IMR-90 (cell line): ENCODE measurements at regions not wholly inside any gene's neighbourhood (a gene's known extent, or its start where the extent isn't known, plus 50 kb on each side); places are given as distances from the start of the nearest gene placed in this dataset.

ENCODE experiments used
- ATAC-seq: fragments of 200-7000 bp; cut with Tn5 transposase; 2 replicates; pipeline ENCODE4 v1.9.1; 2020; ENCODE audit warnings: low read depth, mild to moderate bottlenecking, moderate library complexity
- BruUV-seq: library from RNA; stranded (reverse); fragments of 400-500 nt; replicated peaks from 2 replicates; lab custom pipeline; 2021; lab: Mats Ljungman, UMichigan
- CTCF ChIA-PET: fragments of 300-600 bp; formaldehyde crosslinking; extraction: SDS; loops from one replicate; lab custom pipeline; 2021; ENCODE audit warnings: antibody characterized with exemption; lab: Yijun Ruan, JAX
- POLR2A ChIA-PET: fragments of 300-600 bp; sonication (Branson Sonifier 250); formaldehyde crosslinking; loops from one replicate; lab custom pipeline; 2022; ENCODE audit warnings: antibody characterized with exemption; ENCODE audit not compliant: unreplicated experiment; lab: Charles Lee
- DNase-seq: peaks from one replicate; pipeline ENCODE4 v3.0.0; 2013
- H2AFZ ChIP-seq: replicated peaks from 2 replicates; pipeline ENCODE3; 2013; ENCODE audit warnings: low read length, mild to moderate bottlenecking; ENCODE audit not compliant: poor library complexity
- H2AK5ac ChIP-seq: 2 replicates; pipeline ENCODE4 v1.6.1; 2013; ENCODE audit warnings: low read depth, low read length, inconsistent platforms
- H2AK9ac ChIP-seq: replicated peaks from 2 replicates; pipeline ENCODE3; 2013; ENCODE audit warnings: mild to moderate bottlenecking, low read depth, low read length, moderate library complexity; ENCODE audit not compliant: poor library complexity
- H2BK120ac ChIP-seq: 2 replicates; pipeline ENCODE4 v1.6.1; 2013; ENCODE audit warnings: low read depth, low read length, inconsistent platforms
- H2BK15ac ChIP-seq: 3 replicates; pipeline ENCODE4 v1.6.1; 2013; ENCODE audit warnings: low read depth, low read length, inconsistent platforms
- H2BK20ac ChIP-seq: 2 replicates; pipeline ENCODE4 v1.6.1; 2013; ENCODE audit warnings: low read depth, mild to moderate bottlenecking, inconsistent platforms, low read length, moderate library complexity
- H2BK5ac ChIP-seq: 2 replicates; pipeline ENCODE4 v1.6.1; 2013; ENCODE audit warnings: mild to moderate bottlenecking, low read depth, low read length, inconsistent platforms; ENCODE audit not compliant: poor library complexity, severe bottlenecking
- H3K14ac ChIP-seq: replicated peaks from 2 replicates; pipeline ENCODE4 v1.6.1; 2013; ENCODE audit warnings: low read depth, low read length, inconsistent platforms
- H3K18ac ChIP-seq: 2 replicates; pipeline ENCODE4 v1.6.1; 2013; ENCODE audit warnings: low read depth, low read length, control low read depth
- H3K23ac ChIP-seq: 2 replicates; pipeline ENCODE4 v1.6.1; 2013; ENCODE audit warnings: low read depth, low read length, inconsistent platforms
- H3K27ac ChIP-seq: 2 replicates; pipeline ENCODE4 v1.5.1; 2013; ENCODE audit warnings: mild to moderate bottlenecking, control low read depth, low read length; ENCODE audit not compliant: insufficient read depth
- H3K27me3 ChIP-seq: 2 replicates; pipeline ENCODE4 v1.6.1; 2013; ENCODE audit warnings: low read length; ENCODE audit not compliant: control insufficient read depth, insufficient read depth
- H3K36me3 ChIP-seq: 2 replicates; pipeline ENCODE4 v1.6.1; 2013; ENCODE audit warnings: low read length, mixed read lengths; ENCODE audit not compliant: control insufficient read depth, insufficient read depth
- H3K4ac ChIP-seq: 2 replicates; pipeline ENCODE4 v1.6.1; 2013; ENCODE audit warnings: low read depth, low read length, inconsistent platforms
- H3K4me1 ChIP-seq: 2 replicates; pipeline ENCODE4 v1.6.1; 2013; ENCODE audit warnings: low read length, mixed read lengths; ENCODE audit not compliant: control insufficient read depth, insufficient read depth
- H3K4me2 ChIP-seq: 2 replicates; pipeline ENCODE4 v1.6.1; 2013; ENCODE audit warnings: low read depth, mild to moderate bottlenecking, control low read depth, low read length, moderate library complexity
- H3K4me3 ChIP-seq: 2 replicates; pipeline ENCODE4 v1.5.1; 2013; ENCODE audit warnings: low read depth, mild to moderate bottlenecking, control low read depth, low read length, moderate library complexity; ENCODE audit not compliant: insufficient read depth
- H3K56ac ChIP-seq: 2 replicates; pipeline ENCODE4 v1.6.1; 2013; ENCODE audit warnings: low read length, inconsistent platforms; ENCODE audit not compliant: insufficient read depth; ENCODE audit errors: extremely low read depth
- H3K79me1 ChIP-seq, 2 experiments: 2 replicates each; pipeline ENCODE4 v1.6.1; 2013; ENCODE audit warnings: low read length in 2 of 2, inconsistent platforms in 1 of 2, low read depth in 1 of 2
- H3K9ac ChIP-seq: 2 replicates; pipeline ENCODE4 v1.6.1; 2013; ENCODE audit warnings: low read depth, low read length, control low read depth
- H3K9me1 ChIP-seq: 2 replicates; pipeline ENCODE4 v1.6.1; 2013; ENCODE audit warnings: low read length, inconsistent platforms; ENCODE audit not compliant: insufficient read depth
- H3K9me3 ChIP-seq: 2 replicates; pipeline ENCODE4 v1.6.1; 2013; ENCODE audit warnings: low read length; ENCODE audit not compliant: control insufficient read depth, insufficient read depth
- H4K20me1 ChIP-seq: 2 replicates; pipeline ENCODE4 v1.6.1; 2013; ENCODE audit warnings: low read length, inconsistent platforms; ENCODE audit not compliant: insufficient read depth
- H4K5ac ChIP-seq: 2 replicates; pipeline ENCODE4 v1.6.1; 2013; ENCODE audit warnings: mild to moderate bottlenecking, low read depth, low read length, control low read depth
- H4K8ac ChIP-seq, 2 experiments: 2 replicates each; pipeline ENCODE4 v1.6.1; 2013; ENCODE audit warnings: low read depth in 2 of 2, low read length in 2 of 2, control low read depth in 1 of 2, inconsistent platforms in 1 of 2
- H4K91ac ChIP-seq: 2 replicates; pipeline ENCODE4 v1.6.1; 2013; ENCODE audit warnings: low read depth, low read length, inconsistent platforms; ENCODE audit not compliant: insufficient read depth
- POLR2A ChIP-seq: IDR thresholded peaks from 2 replicates; pipeline ENCODE4 v1.6.1; 2012; ENCODE audit warnings: mild to moderate bottlenecking, low read depth, low read length
- dilution Hi-C: fragments of 300-500 bp; cut with HindIII; formaldehyde crosslinking; loops from one replicate; pipeline ENCODE4 v1.14.3; 2018; ENCODE audit warnings: low sequenced_read_pairs; ENCODE audit not compliant: unreplicated experiment
- in situ Hi-C: fragments of 300-500 bp; cut with MboI; formaldehyde crosslinking; loops from 3 replicates; pipeline ENCODE4 v1.14.3; 2019; ENCODE audit warnings: low sequenced_read_pairs, inconsistent platforms, mixed read lengths
- intact Hi-C: fragments of 100-400 bp; cut with micrococcal nuclease; formaldehyde crosslinking; loops from 2 replicates; pipeline ENCODE4 v1.10.0; 2022

DNA sequence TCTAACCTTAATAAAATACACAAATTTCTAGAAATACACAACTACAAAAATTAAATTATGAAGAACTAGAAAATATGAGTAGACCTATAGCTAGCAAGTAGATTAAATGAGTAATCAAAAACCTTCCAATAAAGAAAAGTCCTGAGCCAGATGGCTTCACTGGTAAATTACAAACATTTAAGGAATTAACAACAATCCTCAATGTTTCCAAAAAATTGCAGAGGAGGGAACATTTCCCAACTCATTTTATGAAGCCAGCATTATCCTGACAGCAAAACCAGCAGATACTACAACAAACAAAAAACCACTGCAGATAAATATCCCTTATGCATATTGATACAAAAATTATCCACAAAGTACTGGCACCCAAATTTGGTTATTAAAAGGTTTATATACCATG, 230.9 kb downstream of the COG6 start:
- Histone ChIP-seq H3K79me1 (no peaks in the 10 kb centered on the region), H3K9me3 (peaks cover 4% of the 10 kb centered on the region; the same call in 1 of the 2 replicates), H3K14ac (no peak overlapping the region), H3K18ac (no peak overlapping the region), H4K5ac (no peak overlapping the region), H3K4me3 (no peak overlapping the region), H4K20me1 (no peaks in the 10 kb centered on the region), H2BK20ac (no peak overlapping the region), H4K8ac (no peak overlapping the region), H2AFZ (no peak overlapping the region), H3K36me3 (no peaks in the 10 kb centered on the region), H3K27me3 (no peaks in the 10 kb centered on the region), H2BK120ac (no peak overlapping the region), H2BK15ac (no peak overlapping the region), H3K4me1 (no peaks in the 10 kb centered on the region), H3K27ac (no peak overlapping the region), H3K4ac (no peak overlapping the region), H2BK5ac (no peak overlapping the region), H2AK5ac (no peak overlapping the region), H2AK9ac (no peak overlapping the region), H4K91ac (no peak overlapping the region), H3K23ac (no peak overlapping the region), H3K9me1 (no peaks in the 10 kb centered on the region), H3K56ac (no peak overlapping the region), H3K9ac (no peak overlapping the region), H3K4me2 (no peak overlapping the region)
- intact Hi-C loops: no loop called here
- BruUV-seq: no TSS peak
- POLR2A ChIA-PET: no interaction called here
- CTCF ChIA-PET: interaction anchor here (0.7 kb wide), 1 partner anchor 17 kb away, joined by 3 read pairs; no protein-coding TSS in a partner anchor
- DNase-seq (no peak), ATAC-seq (no peak)
- in situ Hi-C loops: no loop called here
- TF ChIP-seq POLR2A: no peak
- dilution Hi-C loops: no loop called here
